ENCODE measurements at regions not wholly inside any gene's neighbourhood (a gene's known extent, or its start where the extent isn't known, plus 50 kb on each side); places are given as distances from the start of the nearest gene placed in this dataset.

GRCh38 chr5:147061431-147061830 lies 173.4 kb upstream of the STK32A start:
- DNase-seq (ENCODE audit: low read depth) = no peak
- TF ChIP-seq CTCF (conservative IDR thresholded peaks at IDR 0.05; ENCODE audit: low read length) = no peak
- no peak overlapping the region for H3K4me3 ChIP-seq (ENCODE audit: low read length)

- no peak for DNase-seq (ENCODE audit: low read depth)
- TF ChIP-seq CTCF (conservative IDR thresholded peaks at IDR 0.05; ENCODE audit: low read length) = no peak
- H3K4me3 ChIP-seq (ENCODE audit: low read length) = no peak overlapping the region
Measured at GRCh38 chr5:147062427-147062826, 172.4 kb upstream of the STK32A start.

GRCh38 chr5:147063943-147064342 lies 170.9 kb upstream of the STK32A start:
- no peak for DNase-seq (ENCODE audit: low read depth)
- no peak for TF ChIP-seq CTCF (conservative IDR thresholded peaks at IDR 0.05; ENCODE audit: low read length)
- no peak overlapping the region for H3K4me3 ChIP-seq (ENCODE audit: low read length)

GRCh38 chr5:147065071-147065470 lies 169.8 kb upstream of the STK32A start:
- TF ChIP-seq CTCF (conservative IDR thresholded peaks at IDR 0.05; ENCODE audit: low read length) = no peak
- DNase-seq (ENCODE audit: low read depth) = no peak
- no peak overlapping the region for H3K4me3 ChIP-seq (ENCODE audit: low read length)

GRCh38 chr5:147068998-147069397 lies 165.8 kb upstream of the STK32A start:
- DNase-seq (ENCODE audit: low read depth) = no peak
- no peak overlapping the region for H3K4me3 ChIP-seq (ENCODE audit: low read length)
- no peak for TF ChIP-seq CTCF (conservative IDR thresholded peaks at IDR 0.05; ENCODE audit: low read length)

GRCh38 chr5:147072622-147073021 lies 162.2 kb upstream of the STK32A start:
- DNase-seq (ENCODE audit: low read depth) = no peak
- TF ChIP-seq CTCF (conservative IDR thresholded peaks at IDR 0.05; ENCODE audit: low read length) = no peak
- no peak overlapping the region for H3K4me3 ChIP-seq (ENCODE audit: low read length)

GRCh38 chr5:147073098-147073497 lies 161.7 kb upstream of the STK32A start:
- TF ChIP-seq CTCF (conservative IDR thresholded peaks at IDR 0.05; ENCODE audit: low read length) = no peak
- DNase-seq (ENCODE audit: low read depth) = no peak
- H3K4me3 ChIP-seq (ENCODE audit: low read length) = no peak overlapping the region
